ENCODE measurements at regions not wholly inside any gene's neighbourhood (a gene's known extent, or its start where the extent isn't known, plus 50 kb on each side); places are given as distances from the start of the nearest gene placed in this dataset.

- Histone ChIP-seq H3K9me3 (replicated peaks; ENCODE audit: low read length) (peaks cover 15% of the 10 kb centered on the region), H3K36me3 (ENCODE audit: insufficient read depth, low read length) (no peaks in the 10 kb centered on the region), H3K9ac (ENCODE audit: low read depth, low read length) (no peak overlapping the region), H3K4me3 (ENCODE audit: low read length) (no peak overlapping the region), H3K27me3 (ENCODE audit: control insufficient read depth, insufficient read depth, low read length) (no peaks in the 10 kb centered on the region), H3K4me2 (ENCODE audit: low read length) (no peak overlapping the region), H3K4me1 (ENCODE audit: control insufficient read depth, insufficient read depth, low read length) (no peaks in the 10 kb centered on the region)
Observed at GRCh38 chr1:239800861-239801260, 290.8 kb upstream of the FMN2 start.

GRCh38 chr1:239802275-239802674, 289.4 kb upstream of the FMN2 start:
- Histone ChIP-seq H3K36me3 (ENCODE audit: insufficient read depth, low read length) (no peaks in the 10 kb centered on the region), H3K4me1 (ENCODE audit: control insufficient read depth, insufficient read depth, low read length) (no peaks in the 10 kb centered on the region), H3K9ac (ENCODE audit: low read depth, low read length) (no peak overlapping the region), H3K4me3 (ENCODE audit: low read length) (no peak overlapping the region), H3K9me3 (replicated peaks; ENCODE audit: low read length) (peaks cover 15% of the 10 kb centered on the region), H3K4me2 (ENCODE audit: low read length) (no peak overlapping the region), H3K27me3 (ENCODE audit: control insufficient read depth, insufficient read depth, low read length) (no peaks in the 10 kb centered on the region)

DNA sequence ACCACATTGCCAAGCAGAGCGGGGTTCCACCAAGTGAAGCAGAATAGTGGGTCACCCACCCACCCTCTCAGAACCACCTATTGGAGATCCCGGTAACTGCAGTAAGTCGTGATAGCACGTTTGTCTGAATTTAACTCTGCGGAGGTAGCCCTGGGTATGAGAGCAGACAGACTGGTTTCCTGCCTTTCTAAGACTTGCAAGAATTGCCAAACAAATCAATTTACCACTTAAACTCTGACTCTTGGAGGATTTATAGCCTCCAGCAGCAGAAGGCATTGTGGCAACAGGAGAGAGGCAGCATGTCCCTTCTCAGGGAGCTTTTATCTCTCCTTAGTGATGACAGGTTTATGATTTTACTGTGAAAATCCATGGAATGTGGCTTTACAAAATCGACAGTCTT, 287.9 kb upstream of the FMN2 start:
- no peak overlapping the region for H3K4me3 ChIP-seq (ENCODE audit: low read length)
- H3K9me3 ChIP-seq (replicated peaks; ENCODE audit: low read length): peaks cover 12% of the 10 kb centered on the region
- no peaks in the 10 kb centered on the region for H3K27me3 ChIP-seq (ENCODE audit: control insufficient read depth, insufficient read depth, low read length)
- H3K4me1 ChIP-seq (ENCODE audit: control insufficient read depth, insufficient read depth, low read length): no peaks in the 10 kb centered on the region
- no peaks in the 10 kb centered on the region for H3K36me3 ChIP-seq (ENCODE audit: insufficient read depth, low read length)
- no peak overlapping the region for H3K4me2 ChIP-seq (ENCODE audit: low read length)
- H3K9ac ChIP-seq (ENCODE audit: low read depth, low read length): no peak overlapping the region

DNA sequence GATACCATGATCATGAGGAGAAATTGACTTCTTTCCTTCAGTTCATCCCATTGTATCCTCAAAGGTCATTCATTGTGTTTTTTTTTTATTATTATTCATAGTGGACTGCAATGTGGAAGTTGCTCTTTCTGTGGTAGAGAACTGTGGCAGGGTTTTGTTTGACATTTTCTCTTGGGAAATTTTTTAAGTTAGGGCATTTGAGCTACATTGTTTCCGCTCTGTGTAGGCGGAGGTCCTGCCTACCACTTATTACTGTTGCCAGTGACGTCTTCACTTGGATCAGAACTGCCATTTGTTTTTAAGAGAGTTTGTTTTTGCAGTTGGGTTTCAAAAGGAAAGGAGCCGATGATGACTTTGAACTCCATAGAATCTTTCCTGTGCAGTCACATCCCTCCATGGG, 287.4 kb upstream of the FMN2 start:
- Histone ChIP-seq H3K9ac (ENCODE audit: low read depth, low read length) (no peak overlapping the region), H3K27me3 (ENCODE audit: control insufficient read depth, insufficient read depth, low read length) (no peaks in the 10 kb centered on the region), H3K4me3 (ENCODE audit: low read length) (no peak overlapping the region), H3K9me3 (replicated peaks; ENCODE audit: low read length) (peaks cover 7% of the 10 kb centered on the region), H3K4me1 (ENCODE audit: control insufficient read depth, insufficient read depth, low read length) (no peaks in the 10 kb centered on the region), H3K4me2 (ENCODE audit: low read length) (no peak overlapping the region), H3K36me3 (ENCODE audit: insufficient read depth, low read length) (no peaks in the 10 kb centered on the region)

- Histone ChIP-seq H3K4me3 (ENCODE audit: low read length) (no peak overlapping the region), H3K9ac (ENCODE audit: low read depth, low read length) (no peak overlapping the region), H3K9me3 (replicated peaks; ENCODE audit: low read length) (peaks cover 9% of the 10 kb centered on the region), H3K4me1 (ENCODE audit: control insufficient read depth, insufficient read depth, low read length) (no peaks in the 10 kb centered on the region), H3K27me3 (ENCODE audit: control insufficient read depth, insufficient read depth, low read length) (no peaks in the 10 kb centered on the region), H3K36me3 (ENCODE audit: insufficient read depth, low read length) (no peaks in the 10 kb centered on the region), H3K4me2 (ENCODE audit: low read length) (no peak overlapping the region)
Observed at GRCh38 chr1:239805042-239805441, 286.6 kb upstream of the FMN2 start.

DNA sequence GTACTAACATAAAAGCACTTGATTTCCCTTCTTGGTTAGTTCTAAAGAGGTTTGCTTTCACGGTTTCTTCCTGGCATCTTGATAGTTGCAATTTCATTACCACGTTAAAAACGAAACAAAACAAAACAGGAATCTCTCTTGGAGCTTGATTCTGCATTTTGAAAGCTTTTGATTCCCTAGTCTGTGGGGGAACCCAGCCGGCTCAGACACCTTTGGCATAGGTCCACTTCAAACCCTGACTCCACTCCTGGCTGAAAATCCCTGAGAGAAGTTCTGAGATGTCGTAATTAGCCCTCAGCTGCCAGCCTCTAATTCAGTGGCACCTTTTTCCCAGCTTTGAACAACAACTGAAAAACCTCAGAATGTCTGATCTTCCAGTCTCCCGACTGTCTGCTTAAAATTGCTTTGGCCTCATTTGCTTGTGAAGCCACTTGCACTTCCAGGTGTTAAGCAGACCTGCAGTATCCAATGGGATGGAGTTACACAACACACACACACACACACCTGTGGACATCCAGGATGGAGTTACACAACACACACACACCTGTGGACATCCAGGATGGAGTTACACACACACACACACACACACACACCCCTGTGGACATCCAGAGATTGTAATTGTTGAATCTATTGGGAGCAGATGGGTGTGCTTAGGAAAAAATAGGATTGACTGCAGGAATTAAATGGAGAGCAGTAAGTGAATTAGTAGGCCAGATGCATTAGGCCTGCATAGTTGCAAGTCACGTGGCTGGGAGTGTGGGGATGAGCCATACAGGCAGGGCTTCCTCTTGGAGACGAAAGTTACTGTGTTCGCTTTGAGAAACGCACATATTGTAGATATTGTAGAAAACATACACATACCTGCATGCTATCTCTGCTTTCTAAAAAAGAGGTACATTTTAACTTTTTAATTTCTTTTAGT, 285.6 kb upstream of the FMN2 start:
- Histone ChIP-seq H3K4me3 (ENCODE audit: low read length) (no peak overlapping the region), H3K9me3 (replicated peaks; ENCODE audit: low read length) (peaks cover 10% of the 10 kb centered on the region), H3K27me3 (ENCODE audit: control insufficient read depth, insufficient read depth, low read length) (no peaks in the 10 kb centered on the region), H3K4me1 (ENCODE audit: control insufficient read depth, insufficient read depth, low read length) (no peaks in the 10 kb centered on the region), H3K4me2 (ENCODE audit: low read length) (no peak overlapping the region), H3K9ac (ENCODE audit: low read depth, low read length) (no peak overlapping the region), H3K36me3 (ENCODE audit: insufficient read depth, low read length) (no peaks in the 10 kb centered on the region)

DNA sequence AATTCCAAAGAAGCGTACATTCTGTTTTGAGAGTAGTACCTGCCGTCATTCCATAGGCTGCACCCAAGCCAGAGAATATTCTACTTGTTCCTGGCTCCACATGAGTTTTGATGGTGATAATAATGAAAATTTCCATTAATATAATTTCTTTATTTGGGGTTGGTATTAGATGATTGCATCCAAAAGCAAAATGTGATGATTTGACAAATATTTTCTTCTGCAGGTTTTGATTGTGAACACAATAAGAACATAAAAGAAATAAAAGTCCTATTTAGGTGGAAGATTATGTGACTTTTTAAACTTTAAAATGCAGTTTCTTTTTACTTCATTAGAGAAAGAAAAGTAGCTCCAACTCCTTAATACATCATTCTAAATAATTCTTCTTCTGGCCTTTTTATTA, 284.8 kb upstream of the FMN2 start:
- Histone ChIP-seq H3K4me1 (ENCODE audit: control insufficient read depth, insufficient read depth, low read length) (no peaks in the 10 kb centered on the region), H3K4me2 (ENCODE audit: low read length) (no peak overlapping the region), H3K9me3 (replicated peaks; ENCODE audit: low read length) (peaks cover 8% of the 10 kb centered on the region), H3K9ac (ENCODE audit: low read depth, low read length) (no peak overlapping the region), H3K36me3 (ENCODE audit: insufficient read depth, low read length) (no peaks in the 10 kb centered on the region), H3K4me3 (ENCODE audit: low read length) (no peak overlapping the region), H3K27me3 (ENCODE audit: control insufficient read depth, insufficient read depth, low read length) (no peaks in the 10 kb centered on the region)

GRCh38 chr1:239807361-239807760, 284.3 kb upstream of the FMN2 start:
- H3K27me3 ChIP-seq (ENCODE audit: control insufficient read depth, insufficient read depth, low read length): no peaks in the 10 kb centered on the region
- H3K36me3 ChIP-seq (ENCODE audit: insufficient read depth, low read length): no peaks in the 10 kb centered on the region
- H3K4me2 ChIP-seq (ENCODE audit: low read length): no peak overlapping the region
- peaks cover 8% of the 10 kb centered on the region for H3K9me3 ChIP-seq (replicated peaks; ENCODE audit: low read length)
- H3K4me3 ChIP-seq (ENCODE audit: low read length): no peak overlapping the region
- H3K4me1 ChIP-seq (ENCODE audit: control insufficient read depth, insufficient read depth, low read length): no peaks in the 10 kb centered on the region
- no peak overlapping the region for H3K9ac ChIP-seq (ENCODE audit: low read depth, low read length)

DNA sequence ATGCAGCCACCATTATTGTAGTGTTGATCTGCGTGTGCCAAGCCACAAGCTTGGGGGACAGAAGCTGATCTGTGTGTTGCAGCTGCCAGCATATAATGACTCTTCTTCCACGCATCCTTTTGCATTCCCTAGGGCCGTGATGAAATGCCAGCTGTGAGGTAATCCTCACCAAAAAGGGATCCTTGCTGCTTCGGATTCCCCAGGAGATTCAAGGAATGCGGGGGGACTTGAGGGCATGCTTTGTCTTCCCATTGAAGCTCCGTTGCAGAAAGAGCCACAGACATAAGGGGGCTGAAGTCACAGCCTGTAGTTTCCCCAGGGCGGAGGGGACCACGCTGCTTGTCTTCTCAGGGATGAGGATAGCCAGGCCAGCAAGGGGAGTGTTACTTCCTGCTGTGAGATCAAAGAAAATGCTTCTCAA, 281.6 kb upstream of the FMN2 start:
- Histone ChIP-seq H3K9ac (ENCODE audit: low read depth, low read length) (no peak overlapping the region), H3K4me2 (ENCODE audit: low read length) (no peak overlapping the region), H3K4me3 (ENCODE audit: low read length) (no peak overlapping the region), H3K27me3 (ENCODE audit: control insufficient read depth, insufficient read depth, low read length) (no peaks in the 10 kb centered on the region), H3K36me3 (ENCODE audit: insufficient read depth, low read length) (no peaks in the 10 kb centered on the region), H3K9me3 (replicated peaks; ENCODE audit: low read length) (peaks cover 8% of the 10 kb centered on the region), H3K4me1 (ENCODE audit: control insufficient read depth, insufficient read depth, low read length) (no peaks in the 10 kb centered on the region)

GRCh38 chr1:239811211-239811885, 280.3 kb upstream of the FMN2 start:
- Histone ChIP-seq H3K4me2 (ENCODE audit: low read length) (no peak overlapping the region), H3K9me3 (replicated peaks; ENCODE audit: low read length) (peaks cover 8% of the 10 kb centered on the region), H3K4me3 (ENCODE audit: low read length) (no peak overlapping the region), H3K36me3 (ENCODE audit: insufficient read depth, low read length) (no peaks in the 10 kb centered on the region), H3K4me1 (ENCODE audit: control insufficient read depth, insufficient read depth, low read length) (no peaks in the 10 kb centered on the region), H3K27me3 (ENCODE audit: control insufficient read depth, insufficient read depth, low read length) (no peaks in the 10 kb centered on the region), H3K9ac (ENCODE audit: low read depth, low read length) (no peak overlapping the region)

- Histone ChIP-seq H3K27me3 (ENCODE audit: control insufficient read depth, insufficient read depth, low read length) (no peaks in the 10 kb centered on the region), H3K4me1 (ENCODE audit: control insufficient read depth, insufficient read depth, low read length) (no peaks in the 10 kb centered on the region), H3K4me2 (ENCODE audit: low read length) (no peak overlapping the region), H3K36me3 (ENCODE audit: insufficient read depth, low read length) (no peaks in the 10 kb centered on the region), H3K4me3 (ENCODE audit: low read length) (no peak overlapping the region), H3K9ac (ENCODE audit: low read depth, low read length) (no peak overlapping the region), H3K9me3 (replicated peaks; ENCODE audit: low read length) (peaks cover 8% of the 10 kb centered on the region)
Observed at GRCh38 chr1:239812580-239812979, 279.1 kb upstream of the FMN2 start.

All from skeletal muscle satellite cell (primary cell).